Left ventricle myocardium inferior (tissue), 1 donor: ENCODE measurements at regions not wholly inside any gene's neighbourhood (a gene's known extent, or its start where the extent isn't known, plus 50 kb on each side); places are given as distances from the start of the nearest gene placed in this dataset.

Experiments
- DNase-seq: peaks from one replicate; pipeline ENCODE4 v3.0.0-alpha.2; 2020
- H3K27ac ChIP-seq: fragments of 200-600 bp; replicated peaks from 2 replicates; pipeline ENCODE4 v1.8.0; 2021
- H3K27me3 ChIP-seq: fragments of 200-600 bp; 2 replicates; pipeline ENCODE4 v1.8.0; 2021; ENCODE audit warnings: low read depth
- H3K36me3 ChIP-seq: fragments of 200-600 bp; 2 replicates; pipeline ENCODE4 v1.8.0; 2021
- H3K4me1 ChIP-seq: fragments of 200-600 bp; 2 replicates; pipeline ENCODE4 v1.8.0; 2021
- H3K4me3 ChIP-seq: fragments of 200-600 bp; 2 replicates; pipeline ENCODE4 v1.8.0; 2021; ENCODE audit warnings: mild to moderate bottlenecking, moderate library complexity
- H3K9me3 ChIP-seq: fragments of 200-600 bp; replicated peaks from 2 replicates; pipeline ENCODE4 v1.8.0; 2021
- CTCF ChIP-seq: fragments of 200-600 bp; IDR thresholded peaks from 2 replicates; pipeline ENCODE4 v1.8.0; 2021; ENCODE audit warnings: antibody characterized with exemption, mild to moderate bottlenecking, borderline replicate concordance
- intact Hi-C: fragments of 100-400 bp; cut with micrococcal nuclease; formaldehyde crosslinking; loops from one replicate; pipeline ENCODE4 v1.11.0; 2022
- donor health status: DM: no; HTN: yes; CAD: no; lungs with severe emphysema.

- H3K4me1 ChIP-seq, result no peaks in the 10 kb centered on the region
- H3K27me3 ChIP-seq, result peaks cover 7% of the 10 kb centered on the region
- intact Hi-C loops, result no loop called here
- no peak for TF ChIP-seq CTCF
- no peak for DNase-seq
- H3K4me3 ChIP-seq, result no peak overlapping the region
- H3K9me3 ChIP-seq, result no peaks in the 10 kb centered on the region
- no peak overlapping the region for H3K27ac ChIP-seq
- H3K36me3 ChIP-seq, result no peaks in the 10 kb centered on the region
These were observed 104.6 kb upstream of the AKIRIN2 start for GRCh38 chr6:87806635-87807034.

GRCh38 chr6:87806099-87806498 is 104.1 kb upstream of the AKIRIN2 start:
- Histone ChIP-seq H3K9me3 (no peaks in the 10 kb centered on the region), H3K4me1 (no peaks in the 10 kb centered on the region), H3K27ac (no peak overlapping the region), H3K4me3 (no peak overlapping the region), H3K27me3 (peaks cover 1% of the 10 kb centered on the region), H3K36me3 (no peaks in the 10 kb centered on the region)
- TF ChIP-seq CTCF, result no peak
- DNase-seq, result no peak
- intact Hi-C loops, result no loop called here

GRCh38 chr6:87803791-87804190 is 101.8 kb upstream of the AKIRIN2 start:
- no peaks in the 10 kb centered on the region for H3K9me3 ChIP-seq
- no peak overlapping the region for H3K27ac ChIP-seq
- H3K27me3 ChIP-seq, result no peaks in the 10 kb centered on the region
- intact Hi-C loops, result no loop called here
- TF ChIP-seq CTCF, result no peak
- no peak overlapping the region for H3K4me3 ChIP-seq
- DNase-seq, result no peak
- H3K36me3 ChIP-seq, result no peaks in the 10 kb centered on the region
- no peaks in the 10 kb centered on the region for H3K4me1 ChIP-seq

- Histone ChIP-seq H3K27me3 (no peaks in the 10 kb centered on the region), H3K4me3 (no peak overlapping the region), H3K27ac (no peak overlapping the region), H3K36me3 (no peaks in the 10 kb centered on the region), H3K9me3 (no peaks in the 10 kb centered on the region), H3K4me1 (peaks cover 4% of the 10 kb centered on the region)
- no peak for DNase-seq
- TF ChIP-seq CTCF, result no peak
- intact Hi-C loops, result no loop called here
These were observed 97.6 kb upstream of the AKIRIN2 start for GRCh38 chr6:87799651-87800050.

- Histone ChIP-seq H3K4me3 (no peak overlapping the region), H3K36me3 (no peaks in the 10 kb centered on the region), H3K27ac (no peak overlapping the region), H3K27me3 (no peaks in the 10 kb centered on the region), H3K4me1 (peaks cover 4% of the 10 kb centered on the region), H3K9me3 (no peaks in the 10 kb centered on the region)
- no peak for DNase-seq
- intact Hi-C loops, result no loop called here
- TF ChIP-seq CTCF, result no peak
These were observed 96.6 kb upstream of the AKIRIN2 start for GRCh38 chr6:87798393-87799278.
